ENCODE measurements at regions not wholly inside any gene's neighbourhood (a gene's known extent, or its start where the extent isn't known, plus 50 kb on each side); places are given as distances from the start of the nearest gene placed in this dataset.

GRCh38 chr1:100791586-100791985 is 72.0 kb downstream of the VCAM1 start:
- Mint-ChIP-seq H3K4me3 (no peak overlapping the region), H3K27ac (ENCODE audit: unreplicated experiment) (no peak overlapping the region), H3K36me3 (ENCODE audit: low read depth) (no peaks in the 10 kb centered on the region), H3K27me3 (ENCODE audit: low read depth) (no peaks in the 10 kb centered on the region), H3K9me3 (peaks cover 3% of the 10 kb centered on the region), H3K4me1 (peaks cover 37% of the 10 kb centered on the region)
- no peak for TF ChIP-seq CTCF (conservative IDR thresholded peaks at IDR 0.05)
- no peak for DNase-seq (ENCODE audit: low read depth, low spot score)

- Mint-ChIP-seq H3K27me3 (ENCODE audit: low read depth) (no peaks in the 10 kb centered on the region), H3K27ac (ENCODE audit: unreplicated experiment) (no peak overlapping the region), H3K4me3 (no peak overlapping the region), H3K4me1 (peaks cover 24% of the 10 kb centered on the region), H3K9me3 (peaks cover 3% of the 10 kb centered on the region), H3K36me3 (ENCODE audit: low read depth) (no peaks in the 10 kb centered on the region)
- TF ChIP-seq CTCF (conservative IDR thresholded peaks at IDR 0.05): no peak
- DNase-seq (ENCODE audit: low read depth, low spot score): no peak
These were observed 74.1 kb downstream of the VCAM1 start for GRCh38 chr1:100793659-100794058.

GRCh38 chr1:100794748-100795645 is 75.5 kb downstream of the VCAM1 start:
- TF ChIP-seq CTCF (conservative IDR thresholded peaks at IDR 0.05): no peak
- Mint-ChIP-seq H3K9me3 (peaks cover 3% of the 10 kb centered on the region), H3K27ac (ENCODE audit: unreplicated experiment) (peak overlapping the region; percentile 23), H3K36me3 (ENCODE audit: low read depth) (no peaks in the 10 kb centered on the region), H3K27me3 (ENCODE audit: low read depth) (no peaks in the 10 kb centered on the region), H3K4me3 (no peak overlapping the region), H3K4me1 (peaks cover 24% of the 10 kb centered on the region)
- DNase-seq (ENCODE audit: low read depth, low spot score): no peak

GRCh38 chr1:100795646-100795985 is 76.1 kb downstream of the VCAM1 start:
- no peaks in the 10 kb centered on the region for H3K9me3 Mint-ChIP-seq

GRCh38 chr1:100796046-100796445 is 76.5 kb downstream of the VCAM1 start:
- H3K36me3 Mint-ChIP-seq (ENCODE audit: low read depth): no peaks in the 10 kb centered on the region
- TF ChIP-seq CTCF (conservative IDR thresholded peaks at IDR 0.05): no peak
- no peak overlapping the region for H3K27ac Mint-ChIP-seq (ENCODE audit: unreplicated experiment)
- H3K4me1 Mint-ChIP-seq: peaks cover 24% of the 10 kb centered on the region
- DNase-seq (ENCODE audit: low read depth, low spot score): no peak
- H3K4me3 Mint-ChIP-seq: no peak overlapping the region
- H3K9me3 Mint-ChIP-seq: no peaks in the 10 kb centered on the region
- H3K27me3 Mint-ChIP-seq (ENCODE audit: low read depth): no peaks in the 10 kb centered on the region

More at GRCh38 chr1:100795646-100795985, 76.1 kb downstream of the VCAM1 start:
- Mint-ChIP-seq H3K4me3 (no peak overlapping the region), H3K27me3 (ENCODE audit: low read depth) (no peaks in the 10 kb centered on the region), H3K27ac (ENCODE audit: unreplicated experiment) (no peak overlapping the region), H3K4me1 (peaks cover 24% of the 10 kb centered on the region), H3K36me3 (ENCODE audit: low read depth) (no peaks in the 10 kb centered on the region)
- no peak for DNase-seq (ENCODE audit: low read depth, low spot score)
- no peak for TF ChIP-seq CTCF (conservative IDR thresholded peaks at IDR 0.05)
